Activated CD4-positive, alpha-beta memory T cell treated with anti-CD3 and anti-CD28 coated beads, Interleukin-2, amount 10 ng/mL, durations not matched to agents 7 days and 5 days (primary cell): ENCODE measurements at regions not wholly inside any gene's neighbourhood (a gene's known extent, or its start where the extent isn't known, plus 50 kb on each side); places are given as distances from the start of the nearest gene placed in this dataset.
"Not testable (repeated sequence)": the region's sequence is repeated elsewhere in the genome, so short reads cannot be mapped to it uniquely, and the experiment has no call there.

Source experiments
- CTCF ChIA-PET: fragments of 350-600 bp; sonication (Branson Sonifier 250); formaldehyde crosslinking; loops from one replicate; lab custom pipeline; 2021; ENCODE audit warnings: antibody characterized with exemption, inconsistent platforms; lab: Charles Lee
- POLR2A ChIA-PET: fragments of 350-600 bp; sonication (Branson Sonifier 250); formaldehyde crosslinking; loops from one replicate; lab custom pipeline; 2021; ENCODE audit warnings: antibody characterized with exemption; lab: Charles Lee
- DNase-seq: peaks from one replicate; pipeline ENCODE4 v3.0.0-alpha.2; 2020
- H3K27ac Mint-ChIP-seq: one replicate; pipeline ENCODE4 v1.8.0; 2021; ENCODE audit warnings: mild to moderate bottlenecking, mixed read lengths
- H3K27me3 Mint-ChIP-seq: one replicate; pipeline ENCODE4 v1.8.0; 2021; ENCODE audit warnings: mixed read lengths
- H3K36me3 Mint-ChIP-seq: one replicate; pipeline ENCODE4 v1.8.0; 2021; ENCODE audit warnings: low read depth, mixed read lengths
- H3K4me1 Mint-ChIP-seq: one replicate; pipeline ENCODE4 v1.8.0; 2021; ENCODE audit warnings: mixed read lengths
- H3K4me3 Mint-ChIP-seq: one replicate; pipeline ENCODE4 v1.8.0; 2021; ENCODE audit warnings: mild to moderate bottlenecking, mixed read lengths
- H3K9me3 Mint-ChIP-seq: one replicate; pipeline ENCODE4 v1.8.0; 2021; ENCODE audit warnings: mixed read lengths

- Mint-ChIP-seq H3K9me3 (no peaks in the 10 kb centered on the region), H3K36me3 (no peaks in the 10 kb centered on the region), H3K27ac (no peak overlapping the region), H3K4me3 (no peak overlapping the region), H3K27me3 (no peaks in the 10 kb centered on the region), H3K4me1 (no peaks in the 10 kb centered on the region)
- ChIA-PET POLR2A (no interaction called here), CTCF (no interaction called here)
- DNase-seq: no peak
Measured at GRCh38 chr3:191593486-191593885, 132.5 kb downstream of the PYDC2 start.

GRCh38 chr3:191615511-191615910, 154.5 kb downstream of the PYDC2 start:
- H3K4me1 Mint-ChIP-seq, H3K27ac Mint-ChIP-seq, DNase-seq, H3K36me3 Mint-ChIP-seq, CTCF ChIA-PET, H3K27me3 Mint-ChIP-seq, H3K4me3 Mint-ChIP-seq, H3K9me3 Mint-ChIP-seq, POLR2A ChIA-PET: not testable (repeated sequence)

DNA sequence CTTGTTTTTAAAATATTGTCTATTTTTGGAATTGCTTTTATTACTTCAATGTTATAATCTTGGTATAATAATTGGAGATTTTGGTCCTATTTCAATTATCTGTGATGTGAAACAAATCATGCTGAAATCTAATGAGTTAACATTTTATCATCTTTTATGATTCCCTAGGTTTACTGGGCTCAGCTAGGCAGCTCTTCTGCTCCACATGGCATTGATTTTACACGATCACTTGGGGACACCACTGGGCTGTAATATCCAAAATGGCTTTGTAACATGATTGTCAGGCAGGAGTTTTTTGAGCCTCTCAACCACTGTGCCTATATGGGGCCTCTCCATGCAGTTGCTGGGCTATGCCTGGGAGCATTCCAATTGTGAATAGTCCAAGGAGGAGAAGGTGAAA, 163.3 kb downstream of the PYDC2 start:
- POLR2A ChIA-PET: no interaction called here
- H3K9me3 Mint-ChIP-seq: no peaks in the 10 kb centered on the region
- no peaks in the 10 kb centered on the region for H3K27me3 Mint-ChIP-seq
- CTCF ChIA-PET: no interaction called here
- no peak overlapping the region for H3K4me3 Mint-ChIP-seq
- no peaks in the 10 kb centered on the region for H3K4me1 Mint-ChIP-seq
- no peaks in the 10 kb centered on the region for H3K36me3 Mint-ChIP-seq
- H3K27ac Mint-ChIP-seq: no peak overlapping the region
- no peak for DNase-seq

DNA sequence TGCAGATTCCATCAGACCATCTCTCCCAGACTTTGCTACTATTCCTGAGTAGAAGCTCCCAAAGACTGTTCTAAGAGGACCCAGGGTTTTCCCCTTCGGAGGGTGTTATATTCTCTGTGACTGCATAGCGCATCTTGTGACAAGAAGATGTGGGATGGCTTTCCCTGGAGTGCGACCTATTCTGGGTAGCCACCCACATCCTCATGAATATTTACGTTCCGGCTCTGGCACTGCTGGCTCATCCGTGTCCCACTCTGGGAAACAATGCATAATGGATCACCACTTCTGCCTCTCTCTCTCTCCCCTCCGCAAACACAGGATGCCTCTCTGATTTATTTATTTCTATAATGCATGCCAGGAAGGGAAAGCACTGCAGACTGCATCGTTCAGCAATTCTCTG, 166.1 kb downstream of the PYDC2 start:
- ChIA-PET CTCF (no interaction called here), POLR2A (no interaction called here)
- H3K4me3 Mint-ChIP-seq: no peak overlapping the region
- no peaks in the 10 kb centered on the region for H3K4me1 Mint-ChIP-seq
- H3K36me3 Mint-ChIP-seq: no peaks in the 10 kb centered on the region
- no peak overlapping the region for H3K27ac Mint-ChIP-seq
- H3K27me3 Mint-ChIP-seq: no peaks in the 10 kb centered on the region
- H3K9me3 Mint-ChIP-seq: peaks cover 3% of the 10 kb centered on the region
- no peak for DNase-seq

GRCh38 chr3:191628571-191628970, 167.6 kb downstream of the PYDC2 start:
- Mint-ChIP-seq H3K27ac (no peak overlapping the region), H3K27me3 (no peaks in the 10 kb centered on the region), H3K9me3 (peaks cover 3% of the 10 kb centered on the region), H3K36me3 (no peaks in the 10 kb centered on the region), H3K4me1 (no peaks in the 10 kb centered on the region), H3K4me3 (no peak overlapping the region)
- no peak for DNase-seq
- CTCF ChIA-PET: no interaction called here
- POLR2A ChIA-PET: no interaction called here

- DNase-seq: no peak
- POLR2A ChIA-PET: no interaction called here
- Mint-ChIP-seq H3K9me3 (peaks cover 3% of the 10 kb centered on the region), H3K36me3 (no peaks in the 10 kb centered on the region), H3K4me3 (no peak overlapping the region), H3K4me1 (no peaks in the 10 kb centered on the region), H3K27ac (no peak overlapping the region), H3K27me3 (no peaks in the 10 kb centered on the region)
- CTCF ChIA-PET: interaction anchor here (0.7 kb wide), 1 partner anchor 20 kb away, joined by 3 read pairs; no protein-coding TSS in a partner anchor
Measured at GRCh38 chr3:191631496-191631895, 170.5 kb downstream of the PYDC2 start.

- no peaks in the 10 kb centered on the region for H3K36me3 Mint-ChIP-seq
- no peak overlapping the region for H3K27ac Mint-ChIP-seq
- H3K9me3 Mint-ChIP-seq: peaks cover 6% of the 10 kb centered on the region
- no peaks in the 10 kb centered on the region for H3K27me3 Mint-ChIP-seq
- CTCF ChIA-PET: no interaction called here
- DNase-seq: no peak
- POLR2A ChIA-PET: no interaction called here
- no peaks in the 10 kb centered on the region for H3K4me1 Mint-ChIP-seq
- no peak overlapping the region for H3K4me3 Mint-ChIP-seq
Measured at GRCh38 chr3:191634902-191635301, 173.9 kb downstream of the PYDC2 start.

DNA sequence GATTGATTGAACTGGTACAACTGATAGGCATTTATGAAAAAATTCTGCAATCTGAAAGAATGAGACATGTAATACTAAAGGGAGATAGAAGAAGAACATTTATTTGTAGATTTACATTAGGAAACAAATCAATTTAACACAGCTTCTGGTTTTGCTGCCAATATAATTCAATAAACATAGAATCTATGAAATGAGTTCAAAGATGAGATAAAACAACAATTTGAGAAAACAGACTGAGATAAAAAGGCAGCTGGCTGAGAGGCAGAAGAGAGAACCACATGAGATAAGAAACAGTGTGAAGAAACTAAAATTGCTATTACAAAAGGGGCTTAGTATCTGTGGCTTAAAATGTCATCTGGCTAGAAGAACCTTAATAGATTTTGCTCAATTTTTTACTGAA, 176.6 kb downstream of the PYDC2 start:
- ChIA-PET POLR2A (no interaction called here), CTCF (no interaction called here)
- Mint-ChIP-seq H3K27ac (no peak overlapping the region), H3K9me3 (peaks cover 8% of the 10 kb centered on the region), H3K27me3 (no peaks in the 10 kb centered on the region), H3K36me3 (no peaks in the 10 kb centered on the region), H3K4me1 (no peaks in the 10 kb centered on the region), H3K4me3 (no peak overlapping the region)
- no peak for DNase-seq

GRCh38 chr3:191641789-191642188, 180.8 kb downstream of the PYDC2 start:
- no peaks in the 10 kb centered on the region for H3K4me1 Mint-ChIP-seq
- ChIA-PET CTCF (no interaction called here), POLR2A (no interaction called here)
- no peak overlapping the region for H3K4me3 Mint-ChIP-seq
- peaks cover 28% of the 10 kb centered on the region for H3K9me3 Mint-ChIP-seq
- no peaks in the 10 kb centered on the region for H3K27me3 Mint-ChIP-seq
- no peaks in the 10 kb centered on the region for H3K36me3 Mint-ChIP-seq
- DNase-seq: no peak
- no peak overlapping the region for H3K27ac Mint-ChIP-seq

DNA sequence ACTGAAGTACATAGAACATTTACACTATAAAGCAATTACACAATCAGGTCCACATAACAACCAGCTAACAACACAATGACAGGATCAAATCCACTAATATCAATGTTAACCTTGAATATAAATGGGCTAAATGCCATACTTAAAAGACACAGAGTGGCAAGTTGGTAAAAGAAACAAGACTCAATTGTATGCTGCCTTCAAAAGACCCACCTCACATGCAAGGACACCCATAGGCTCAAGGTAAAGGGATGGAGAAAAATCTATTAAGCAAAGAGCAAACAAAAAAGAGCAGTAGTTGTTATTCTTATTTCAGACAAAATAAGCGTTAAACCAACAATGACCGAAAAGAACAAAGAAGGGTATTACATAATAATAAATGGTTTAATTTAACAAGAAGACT, 183.3 kb downstream of the PYDC2 start:
- no peak overlapping the region for H3K4me3 Mint-ChIP-seq
- no peak for DNase-seq
- H3K4me1 Mint-ChIP-seq: no peaks in the 10 kb centered on the region
- H3K27ac Mint-ChIP-seq: no peak overlapping the region
- POLR2A ChIA-PET: no interaction called here
- no peaks in the 10 kb centered on the region for H3K36me3 Mint-ChIP-seq
- CTCF ChIA-PET: no interaction called here
- H3K9me3 Mint-ChIP-seq: peaks cover 26% of the 10 kb centered on the region
- H3K27me3 Mint-ChIP-seq: no peaks in the 10 kb centered on the region

- no peak overlapping the region for H3K27ac Mint-ChIP-seq
- no peak overlapping the region for H3K4me3 Mint-ChIP-seq
- CTCF ChIA-PET: no interaction called here
- POLR2A ChIA-PET: no interaction called here
- no peaks in the 10 kb centered on the region for H3K4me1 Mint-ChIP-seq
- peaks cover 23% of the 10 kb centered on the region for H3K9me3 Mint-ChIP-seq
- no peaks in the 10 kb centered on the region for H3K36me3 Mint-ChIP-seq
- no peak for DNase-seq
- H3K27me3 Mint-ChIP-seq: no peaks in the 10 kb centered on the region
Measured at GRCh38 chr3:191646242-191646641, 185.3 kb downstream of the PYDC2 start.

DNA sequence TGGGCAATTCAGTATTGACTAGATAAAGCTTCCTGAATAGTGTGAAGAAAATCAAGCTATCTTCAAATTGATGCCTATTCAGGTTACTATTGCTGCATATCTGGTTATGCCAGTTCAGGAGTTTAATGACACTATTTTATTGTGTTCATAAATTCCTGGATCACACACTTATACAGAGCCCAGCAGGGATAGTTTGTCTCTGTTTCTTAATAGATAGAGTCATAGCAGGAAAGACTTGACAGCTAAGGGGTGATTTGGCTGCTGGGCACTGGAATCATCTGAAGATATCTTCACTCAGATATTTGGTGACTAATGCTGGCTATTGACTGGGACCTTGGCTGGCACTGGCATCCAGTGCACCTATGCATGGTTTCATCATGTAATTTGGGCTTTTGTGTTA, 187.8 kb downstream of the PYDC2 start:
- H3K9me3 Mint-ChIP-seq: peaks cover 15% of the 10 kb centered on the region

DNA sequence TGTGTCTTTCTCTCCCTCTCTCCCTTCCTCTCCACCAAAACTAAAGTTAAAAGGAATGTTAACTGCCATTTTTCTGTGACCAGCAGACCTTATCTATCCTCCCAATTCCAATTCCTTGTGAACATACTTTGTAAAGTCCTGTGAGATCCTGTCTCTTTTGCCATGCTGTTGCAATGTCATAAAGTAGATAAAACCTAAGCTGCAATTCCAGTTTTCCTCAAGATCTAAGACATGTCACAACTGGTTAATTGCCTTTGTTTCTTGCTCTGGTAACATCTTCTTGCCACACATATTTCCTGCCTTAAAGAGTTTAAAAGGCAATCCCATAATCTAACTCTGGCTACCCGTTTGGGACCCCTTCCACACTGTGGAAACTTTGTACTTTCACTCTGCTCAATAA, 188.7 kb downstream of the PYDC2 start:
- H3K9me3 Mint-ChIP-seq: peaks cover 11% of the 10 kb centered on the region
- H3K4me1 Mint-ChIP-seq: no peaks in the 10 kb centered on the region
- no peak for DNase-seq
- no peak overlapping the region for H3K4me3 Mint-ChIP-seq
- H3K36me3 Mint-ChIP-seq: no peaks in the 10 kb centered on the region
- CTCF ChIA-PET: no interaction called here
- no peak overlapping the region for H3K27ac Mint-ChIP-seq
- no peaks in the 10 kb centered on the region for H3K27me3 Mint-ChIP-seq
- POLR2A ChIA-PET: no interaction called here

More for the DNA sequence above, 187.8 kb downstream of the PYDC2 start:
- no peaks in the 10 kb centered on the region for H3K36me3 Mint-ChIP-seq
- H3K27ac Mint-ChIP-seq: no peak overlapping the region
- ChIA-PET CTCF (no interaction called here), POLR2A (no interaction called here)
- H3K4me3 Mint-ChIP-seq: no peak overlapping the region
- DNase-seq: no peak
- H3K4me1 Mint-ChIP-seq: no peaks in the 10 kb centered on the region
- H3K27me3 Mint-ChIP-seq: no peaks in the 10 kb centered on the region

DNA sequence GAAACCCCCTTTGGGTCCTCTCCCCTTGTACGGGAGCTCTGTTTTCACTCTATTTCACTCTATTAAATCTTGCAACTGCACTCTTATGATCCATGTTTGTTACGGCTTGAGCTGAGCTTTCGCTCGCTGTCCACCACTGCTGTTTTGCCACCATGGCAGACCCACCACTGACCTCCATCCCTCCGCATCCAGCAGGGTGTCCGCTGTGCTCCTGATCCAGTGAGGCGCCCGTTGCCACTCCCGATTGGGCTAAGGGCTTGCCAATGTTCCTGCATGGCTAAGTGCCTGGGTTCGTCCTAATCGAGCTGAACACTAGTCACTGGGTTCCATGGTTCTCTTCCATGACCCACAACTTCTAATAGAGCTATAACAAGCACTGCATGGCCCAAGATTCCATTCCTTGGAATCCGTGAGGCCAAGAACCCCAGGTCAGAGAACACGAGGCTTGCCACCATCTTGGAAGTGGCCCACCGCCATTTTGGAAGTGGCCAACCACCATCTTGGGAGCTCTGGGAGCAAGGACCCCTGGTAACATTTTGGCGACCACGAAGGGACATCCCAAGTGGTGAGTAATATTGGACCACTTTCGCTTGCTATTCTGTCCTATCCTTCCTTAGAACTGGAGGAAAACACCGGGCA, 197.9 kb downstream of the PYDC2 start:
- POLR2A ChIA-PET, H3K27ac Mint-ChIP-seq, H3K27me3 Mint-ChIP-seq, H3K36me3 Mint-ChIP-seq, H3K4me3 Mint-ChIP-seq, CTCF ChIA-PET, H3K9me3 Mint-ChIP-seq, DNase-seq, H3K4me1 Mint-ChIP-seq: not testable (repeated sequence)
